ENCODE measurements at regions not wholly inside any gene's neighbourhood (a gene's known extent, or its start where the extent isn't known, plus 50 kb on each side); places are given as distances from the start of the nearest gene placed in this dataset.

GRCh38 chr7:1367501-1368183 is 91.6 kb downstream of the MICALL2 start:
- no peaks in the 10 kb centered on the region for H3K36me3 ChIP-seq
- H3K27ac ChIP-seq = no peak overlapping the region
- H3K9me3 ChIP-seq = no peaks in the 10 kb centered on the region
- H3K4me3 ChIP-seq = no peak overlapping the region
- in situ Hi-C loops (cut with MboI; ENCODE audit: low sequenced_read_pairs in 4 of 4) (no loop called here), intact Hi-C loops (cut with DNase I; ENCODE audit: low total_unique reads) (no loop called here)
- H3K4me1 ChIP-seq = no peaks in the 10 kb centered on the region
- DNase-seq (no peak), ATAC-seq (no peak)
- H3K27me3 ChIP-seq = peaks cover 62 to 89% (median 65%) of the 10 kb centered on the region in 3 donors
- TF ChIP-seq CTCF (IDR thresholded peaks at IDR 0.05 in 4 of 5, conservative IDR thresholded peaks at IDR 0.05 in 1 of 5) (no peak), POLR2A (IDR thresholded peaks at IDR 0.05) (no peak)

GRCh38 chr7:1368184-1368681 is 91.0 kb downstream of the MICALL2 start:
- H3K9me3 ChIP-seq = no peaks in the 10 kb centered on the region
- H3K36me3 ChIP-seq = no peaks in the 10 kb centered on the region
- no peaks in the 10 kb centered on the region for H3K4me1 ChIP-seq
- ATAC-seq (no peak), DNase-seq (no peak)
- intact Hi-C loops (cut with DNase I; ENCODE audit: low total_unique reads) = no loop called here
- H3K27me3 ChIP-seq = peaks cover 65 to 89% (median 66%) of the 10 kb centered on the region in 3 donors
- H3K27ac ChIP-seq = no peak overlapping the region
- H3K4me3 ChIP-seq = no peak overlapping the region
- no peak for TF ChIP-seq POLR2A (IDR thresholded peaks at IDR 0.05)
- TF ChIP-seq CTCF (IDR thresholded peaks at IDR 0.05 in 4 of 5, conservative IDR thresholded peaks at IDR 0.05 in 1 of 5) = no peak
- in situ Hi-C loops (cut with MboI; ENCODE audit: low sequenced_read_pairs in 4 of 4) = no loop called here

GRCh38 chr7:1368682-1369571 is 90.3 kb downstream of the MICALL2 start:
- no peak for TF ChIP-seq POLR2A (IDR thresholded peaks at IDR 0.05)
- no peak for TF ChIP-seq CTCF (IDR thresholded peaks at IDR 0.05 in 4 of 5, conservative IDR thresholded peaks at IDR 0.05 in 1 of 5)
- no peak overlapping the region for H3K4me3 ChIP-seq
- intact Hi-C loops (cut with DNase I; ENCODE audit: low total_unique reads) (no loop called here), in situ Hi-C loops (cut with MboI; ENCODE audit: low sequenced_read_pairs in 4 of 4) (no loop called here)
- H3K4me1 ChIP-seq = no peaks in the 10 kb centered on the region
- no peaks in the 10 kb centered on the region for H3K36me3 ChIP-seq
- H3K27me3 ChIP-seq = peaks cover 65 to 93% (median 73%) of the 10 kb centered on the region in 3 donors
- H3K27ac ChIP-seq = no peak overlapping the region
- no peaks in the 10 kb centered on the region for H3K9me3 ChIP-seq
- DNase-seq = no peak
- ATAC-seq = no peak

GRCh38 chr7:1369916-1370657 is 89.2 kb downstream of the MICALL2 start:
- Histone ChIP-seq H3K36me3 (no peaks in the 10 kb centered on the region), H3K27ac (no peak overlapping the region), H3K4me1 (no peaks in the 10 kb centered on the region), H3K4me3 (no peak overlapping the region), H3K27me3 (peaks cover 65 to 88% (median 70%) of the 10 kb centered on the region in 3 donors), H3K9me3 (no peaks in the 10 kb centered on the region)
- intact Hi-C loops (cut with DNase I; ENCODE audit: low total_unique reads) = no loop called here
- in situ Hi-C loops (cut with MboI; ENCODE audit: low sequenced_read_pairs in 4 of 4) = no loop called here
- ATAC-seq (no peak), DNase-seq (no peak)
- TF ChIP-seq CTCF (IDR thresholded peaks at IDR 0.05 in 4 of 5, conservative IDR thresholded peaks at IDR 0.05 in 1 of 5) = no peak
- TF ChIP-seq POLR2A (IDR thresholded peaks at IDR 0.05) = no peak

Data from gastrocnemius medialis (tissue), 4 donors.